ENCODE measurements at regions not wholly inside any gene's neighbourhood (a gene's known extent, or its start where the extent isn't known, plus 50 kb on each side); places are given as distances from the start of the nearest gene placed in this dataset.
A peak's percentile ranks its signal among the peaks of the same experiment; 100 is the strongest.

- intact Hi-C loops (cut with DNase I): no loop called here
- peak in 1 of 10 donors; percentile 13 for DNase-seq
Measured at GRCh38 chr11:92770419-92770818, 199.0 kb upstream of the MTNR1B start.

DNA sequence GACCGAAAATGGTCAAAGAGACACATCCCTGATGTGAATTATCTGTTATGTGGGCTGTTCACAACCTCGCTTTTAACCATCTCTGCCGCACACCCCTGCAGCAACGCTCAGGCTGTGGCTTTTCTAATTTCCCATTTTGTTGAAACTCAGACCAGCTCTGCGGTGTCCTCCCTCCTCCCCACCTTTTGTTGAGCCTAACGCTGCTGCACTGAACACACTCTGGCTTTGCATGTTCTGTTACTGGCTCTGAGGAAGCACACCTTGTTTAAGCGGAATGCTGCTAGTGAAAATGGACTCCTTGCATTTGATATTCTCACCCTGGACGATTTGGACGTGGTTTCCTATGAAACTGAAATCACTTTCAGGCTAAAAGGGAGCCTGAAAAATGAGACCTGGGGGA, 198.5 kb upstream of the MTNR1B start:
- intact Hi-C loops (cut with DNase I): no loop called here
- no peak for DNase-seq

DNA sequence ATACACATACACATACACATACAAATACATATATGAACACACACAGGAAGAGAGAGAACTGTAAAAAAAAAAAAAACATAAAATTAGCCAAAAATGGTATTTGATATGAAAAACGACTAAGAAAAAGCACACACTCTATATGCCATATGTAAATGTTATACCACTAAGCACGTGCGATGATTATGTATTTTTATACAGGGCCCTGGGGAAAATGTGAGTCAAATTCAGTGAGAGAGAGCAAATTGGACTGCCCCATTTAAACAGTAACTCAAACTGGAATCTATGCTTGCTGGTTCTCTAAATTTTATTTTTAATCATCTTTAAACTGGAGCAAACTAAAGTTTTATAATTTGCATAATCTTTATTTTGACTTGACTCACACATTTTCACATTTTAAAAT, 197.8 kb upstream of the MTNR1B start:
- intact Hi-C loops (cut with DNase I): no loop called here
- no peak for DNase-seq

GRCh38 chr11:92775003-92775676, 194.3 kb upstream of the MTNR1B start:
- no peak for DNase-seq
- intact Hi-C loops (cut with DNase I): no loop called here

DNA sequence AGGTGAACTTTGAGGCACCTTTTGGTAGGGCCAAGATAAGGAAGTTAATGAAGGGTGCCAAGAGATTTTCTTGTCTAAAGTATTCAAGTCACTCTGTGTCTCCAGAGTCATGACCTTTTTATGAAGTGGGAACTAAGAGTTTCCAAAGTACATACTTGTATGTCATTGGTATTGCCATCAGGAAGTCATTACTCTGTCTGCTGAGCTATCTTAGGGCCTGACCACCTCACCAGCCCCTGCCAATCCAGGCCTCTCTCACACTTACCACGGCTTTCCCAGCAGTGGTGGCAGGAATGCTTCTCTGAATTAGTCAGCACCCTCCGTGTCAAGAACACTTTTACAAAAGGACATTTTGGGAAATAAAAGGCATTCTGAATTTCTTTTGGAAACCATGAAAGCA, 192.8 kb upstream of the MTNR1B start:
- no peak for DNase-seq

DNA sequence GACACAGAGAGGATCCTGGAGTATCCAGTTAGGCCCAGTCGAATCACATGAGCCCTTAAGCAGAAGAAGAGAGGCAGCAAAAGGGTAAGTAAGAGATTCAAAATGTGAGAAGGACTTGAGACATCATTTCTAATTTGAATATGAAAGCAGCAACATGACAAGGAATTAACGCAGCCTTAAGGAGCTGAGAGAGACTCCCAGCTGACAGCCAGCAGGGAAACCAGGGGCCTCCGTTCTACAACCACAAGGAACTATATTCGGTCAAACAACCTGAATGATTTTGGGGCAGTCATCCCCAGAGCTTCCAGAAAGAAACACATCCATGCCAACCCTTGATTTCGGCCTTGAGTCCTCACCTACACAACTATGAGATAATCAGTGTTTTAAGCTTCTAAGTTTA, 189.7 kb upstream of the MTNR1B start:
- no peak for DNase-seq
- intact Hi-C loops (cut with DNase I): no loop called here

More for the DNA sequence above, 192.8 kb upstream of the MTNR1B start:
- intact Hi-C loops (cut with DNase I): no loop called here

- intact Hi-C loops (cut with DNase I): no loop called here
- no peak for DNase-seq
Measured at GRCh38 chr11:92781151-92781550, 188.3 kb upstream of the MTNR1B start.

GRCh38 chr11:92782806-92783205, 186.6 kb upstream of the MTNR1B start:
- intact Hi-C loops (cut with DNase I): no loop called here

DNA sequence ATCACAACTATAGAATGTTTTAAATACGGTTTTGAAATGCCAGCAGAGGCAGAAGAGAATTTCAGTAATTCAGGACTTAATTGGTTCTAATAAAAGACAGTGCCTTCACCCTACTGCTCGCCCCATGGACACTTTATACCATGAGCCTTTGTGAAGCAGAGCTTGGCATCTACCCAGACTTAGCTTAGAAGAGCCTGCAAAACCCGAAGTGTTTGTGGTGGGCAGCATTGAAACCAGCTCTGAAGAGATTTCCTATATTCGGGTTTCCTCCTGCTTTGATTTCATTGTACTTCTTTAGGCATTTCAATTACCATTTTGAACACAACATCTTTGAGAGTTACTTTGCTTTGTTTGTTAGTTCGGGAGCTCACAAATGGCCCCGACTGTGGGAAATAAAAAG, 185.1 kb upstream of the MTNR1B start:
- intact Hi-C loops (cut with DNase I): no loop called here
- no peak for DNase-seq

More at GRCh38 chr11:92782806-92783205, 186.6 kb upstream of the MTNR1B start:
- no peak for DNase-seq

- intact Hi-C loops (cut with DNase I): no loop called here
- DNase-seq: no peak
Measured at GRCh38 chr11:92787638-92788037, 181.8 kb upstream of the MTNR1B start.

- no peak for DNase-seq
Measured at GRCh38 chr11:92789761-92790160, 179.7 kb upstream of the MTNR1B start.

DNA sequence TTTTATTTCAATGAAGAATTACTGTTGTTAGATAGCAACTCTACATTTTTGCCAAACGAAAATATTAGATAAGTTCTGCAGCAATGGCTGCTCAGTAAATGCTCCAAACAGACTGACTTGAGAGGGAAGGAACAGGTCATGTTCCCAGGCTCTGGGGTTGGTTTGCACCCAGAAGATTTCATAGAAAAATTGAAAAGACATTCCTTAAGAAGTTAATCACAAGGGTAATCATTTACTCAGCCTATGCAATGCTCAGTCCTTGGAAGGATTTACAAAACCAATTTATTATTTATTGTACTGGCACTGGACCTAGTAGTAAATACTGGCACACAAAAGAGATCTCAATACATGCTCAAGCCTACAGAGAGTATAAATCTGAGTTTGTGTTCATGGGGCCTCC, 179.1 kb upstream of the MTNR1B start:
- intact Hi-C loops (cut with DNase I): no loop called here
- DNase-seq: no peak

More at GRCh38 chr11:92789761-92790160, 179.7 kb upstream of the MTNR1B start:
- intact Hi-C loops (cut with DNase I): no loop called here

DNA sequence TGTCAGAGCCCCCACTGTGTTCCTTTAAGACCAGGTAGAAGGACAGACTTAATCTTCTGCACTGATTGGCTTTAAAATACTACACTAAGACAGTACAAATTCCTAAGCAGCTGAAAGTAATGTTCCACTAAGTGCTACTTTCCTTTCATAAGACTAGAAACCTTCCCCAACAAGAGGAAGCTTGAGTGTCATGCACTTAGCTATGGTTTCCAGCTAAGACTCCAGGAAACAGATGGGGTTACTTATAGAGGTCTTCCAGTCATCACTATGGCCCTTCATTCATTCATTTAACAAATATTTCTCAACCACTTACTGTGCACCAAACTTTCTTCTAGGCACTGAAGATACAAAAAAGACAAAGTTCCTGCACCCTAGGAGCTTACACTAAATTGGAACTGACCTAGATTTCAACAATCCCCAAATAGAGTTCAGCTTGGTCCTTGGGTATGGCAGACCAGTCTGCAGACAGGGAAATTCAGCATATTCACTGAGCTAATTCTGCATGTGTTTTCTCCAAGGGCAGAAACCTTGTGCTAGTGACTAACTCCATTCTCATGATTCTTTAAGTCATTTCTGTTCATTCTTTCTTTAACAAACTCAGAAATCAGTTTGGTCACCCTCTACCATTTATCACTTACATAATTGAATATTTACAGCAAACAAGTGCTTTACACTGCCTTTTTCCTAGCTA, 178.4 kb upstream of the MTNR1B start:
- DNase-seq: no peak
- intact Hi-C loops (cut with DNase I): no loop called here

GRCh38 chr11:92791886-92792285, 177.6 kb upstream of the MTNR1B start:
- intact Hi-C loops (cut with DNase I): no loop called here
- no peak for DNase-seq

- intact Hi-C loops (cut with DNase I): no loop called here
- no peak for DNase-seq
Measured at GRCh38 chr11:92793189-92793588, 176.3 kb upstream of the MTNR1B start.

DNA sequence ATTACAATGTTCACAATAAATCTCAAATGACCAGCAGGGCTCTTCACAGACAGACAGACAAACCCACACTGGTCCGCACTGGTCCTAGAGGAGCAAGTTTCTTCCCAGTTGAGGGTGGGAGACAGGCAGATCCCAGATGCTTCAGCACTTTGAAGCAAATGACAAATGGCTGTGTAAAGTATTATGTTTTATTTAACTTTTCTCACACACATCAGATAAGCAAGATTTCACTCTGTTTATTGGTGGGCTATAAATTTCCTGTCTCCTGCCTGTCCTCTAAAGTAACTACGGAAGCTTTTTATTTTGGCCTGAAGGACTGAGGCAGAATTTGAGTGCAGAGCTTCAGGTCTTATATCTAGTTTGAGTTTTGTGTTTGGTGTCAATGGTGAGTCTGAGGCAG, 174.7 kb upstream of the MTNR1B start:
- intact Hi-C loops (cut with DNase I): no loop called here
- no peak for DNase-seq

DNA sequence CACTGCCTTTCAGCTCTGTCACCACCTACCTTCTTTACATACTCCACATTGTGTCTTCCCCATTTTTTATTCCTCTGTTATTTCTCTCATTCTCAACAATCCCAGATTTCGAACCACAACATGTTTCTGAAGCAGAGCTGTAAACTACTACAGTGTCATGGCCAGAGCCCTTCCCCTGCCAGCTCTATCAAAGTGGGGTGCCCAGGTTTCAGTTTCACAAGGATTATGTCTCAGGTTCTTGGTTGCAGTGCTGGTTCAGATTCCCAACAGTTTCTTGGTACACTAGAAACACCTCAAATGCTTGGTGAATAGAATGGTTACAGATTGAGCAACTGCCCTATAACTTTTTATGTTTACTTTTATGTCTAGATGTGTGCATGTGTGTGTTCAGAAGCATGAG, 172.7 kb upstream of the MTNR1B start:
- intact Hi-C loops (cut with DNase I): no loop called here
- no peak for DNase-seq

GRCh38 chr11:92797874-92798273, 171.6 kb upstream of the MTNR1B start:
- no peak for DNase-seq
- intact Hi-C loops (cut with DNase I): no loop called here

DNA sequence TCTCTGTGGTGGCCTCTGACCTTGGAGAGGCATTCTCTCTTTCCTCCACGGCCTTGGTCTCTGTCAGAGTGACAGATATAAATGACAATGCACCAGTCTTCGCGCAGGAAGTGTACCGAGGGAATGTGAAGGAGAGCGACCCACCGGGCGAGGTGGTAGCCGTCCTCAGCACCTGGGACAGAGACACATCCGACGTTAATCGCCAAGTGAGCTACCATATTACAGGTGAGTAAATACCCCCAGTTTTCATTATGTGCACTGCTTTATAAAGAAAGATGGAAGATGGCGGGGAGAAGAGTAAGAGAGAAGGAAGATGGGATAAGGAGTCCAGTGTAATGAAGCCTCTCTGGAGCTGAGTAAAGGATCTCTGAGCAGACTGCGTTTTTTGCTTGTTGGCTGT, 167.8 kb upstream of the MTNR1B start:
- intact Hi-C loops (cut with DNase I): no loop called here

DNA sequence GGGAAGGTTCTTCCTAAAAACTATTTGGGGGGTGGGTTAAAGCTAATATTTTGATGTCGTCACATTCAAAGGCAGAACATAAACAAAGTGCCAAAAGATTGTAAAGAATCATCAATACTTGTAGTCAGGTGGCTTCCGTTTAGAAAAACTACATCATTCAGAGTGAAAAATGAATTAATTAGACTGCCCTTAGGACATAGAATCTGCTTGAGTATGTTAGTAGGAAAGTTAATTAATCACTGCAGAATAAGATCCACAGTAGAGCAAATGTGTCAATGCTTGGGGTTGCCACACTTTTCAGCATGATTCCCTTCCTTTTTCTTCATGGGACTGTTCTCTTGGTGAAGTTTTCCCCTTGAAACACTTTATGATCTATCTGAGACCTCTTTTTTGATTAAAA, 166.8 kb upstream of the MTNR1B start:
- intact Hi-C loops (cut with DNase I): no loop called here
- no peak for DNase-seq

More for the DNA sequence above, 167.8 kb upstream of the MTNR1B start:
- DNase-seq: no peak

DNA sequence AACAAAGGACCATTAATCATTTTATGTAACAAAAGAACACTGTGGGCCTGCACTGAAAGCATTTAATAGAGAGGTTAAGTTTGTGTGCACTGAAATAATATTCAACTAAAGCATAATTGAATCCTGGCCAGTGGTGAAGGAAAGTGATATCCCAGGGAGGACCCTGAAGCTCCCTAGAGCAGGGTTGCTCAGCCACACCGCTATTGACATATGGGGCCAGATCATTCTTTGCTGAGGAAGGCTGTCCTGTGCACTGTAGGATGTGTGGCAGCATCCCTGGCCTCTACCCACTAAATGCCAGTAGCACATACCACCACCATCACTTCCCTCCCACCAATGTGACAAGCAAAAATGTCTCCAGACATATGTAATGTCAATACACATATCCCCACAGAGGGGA, 166.1 kb upstream of the MTNR1B start:
- intact Hi-C loops (cut with DNase I): no loop called here
- DNase-seq: no peak

- intact Hi-C loops (cut with DNase I): no loop called here
Measured at GRCh38 chr11:92804388-92804966, 165.0 kb upstream of the MTNR1B start.

More at GRCh38 chr11:92804388-92804966, 165.0 kb upstream of the MTNR1B start:
- no peak for DNase-seq
